ENCODE measurements at regions not wholly inside any gene's neighbourhood (a gene's known extent, or its start where the extent isn't known, plus 50 kb on each side); places are given as distances from the start of the nearest gene placed in this dataset.

DNA sequence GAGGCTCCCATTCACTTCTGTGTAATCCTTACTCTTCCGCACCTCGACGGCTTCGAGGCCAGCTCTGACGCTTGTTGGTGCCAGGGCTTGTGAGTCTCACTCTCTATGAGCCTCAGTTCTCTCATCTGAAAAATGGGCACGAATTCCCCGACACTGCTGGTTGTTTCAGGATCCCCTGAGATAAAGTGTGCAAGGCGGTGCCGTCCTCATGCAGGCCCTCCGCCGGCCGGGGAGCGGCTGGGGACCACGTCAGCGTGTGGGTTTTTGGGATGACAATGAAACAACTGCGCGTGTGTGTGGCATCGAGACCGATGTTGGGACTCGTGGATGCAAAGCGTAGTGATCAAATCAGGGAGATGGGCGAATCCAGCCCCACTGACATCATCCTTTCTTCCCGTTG is 75.6 kb downstream of the FOXL3 start:
- WGBS, 2 donors, result 89 to 94% methylated on average over 23 of the region's 23 CpGs
- intact Hi-C loops (cut with DNase I), result no loop called here
- Histone ChIP-seq H3K4me1 (peaks cover 0 to 29% (median 5%) of the 10 kb centered on the region in 9 donors), H3K4me3 (no peak overlapping the region), H3K27me3 (peaks cover 0 to 40% (median 22%) of the 10 kb centered on the region in 7 donors), H3K36me3 (no peaks in the 10 kb centered on the region), H3K9me3 (no peaks in the 10 kb centered on the region), H3K27ac (no peak overlapping the region)
- ATAC-seq, result no peak
- no peak for DNase-seq
- TF ChIP-seq, protein P1, sequence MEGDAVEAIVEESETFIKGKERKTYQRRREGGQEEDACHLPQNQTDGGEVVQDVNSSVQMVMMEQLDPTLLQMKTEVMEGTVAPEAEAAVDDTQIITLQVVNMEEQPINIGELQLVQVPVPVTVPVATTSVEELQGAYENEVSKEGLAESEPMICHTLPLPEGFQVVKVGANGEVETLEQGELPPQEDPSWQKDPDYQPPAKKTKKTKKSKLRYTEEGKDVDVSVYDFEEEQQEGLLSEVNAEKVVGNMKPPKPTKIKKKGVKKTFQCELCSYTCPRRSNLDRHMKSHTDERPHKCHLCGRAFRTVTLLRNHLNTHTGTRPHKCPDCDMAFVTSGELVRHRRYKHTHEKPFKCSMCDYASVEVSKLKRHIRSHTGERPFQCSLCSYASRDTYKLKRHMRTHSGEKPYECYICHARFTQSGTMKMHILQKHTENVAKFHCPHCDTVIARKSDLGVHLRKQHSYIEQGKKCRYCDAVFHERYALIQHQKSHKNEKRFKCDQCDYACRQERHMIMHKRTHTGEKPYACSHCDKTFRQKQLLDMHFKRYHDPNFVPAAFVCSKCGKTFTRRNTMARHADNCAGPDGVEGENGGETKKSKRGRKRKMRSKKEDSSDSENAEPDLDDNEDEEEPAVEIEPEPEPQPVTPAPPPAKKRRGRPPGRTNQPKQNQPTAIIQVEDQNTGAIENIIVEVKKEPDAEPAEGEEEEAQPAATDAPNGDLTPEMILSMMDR (IDR thresholded peaks at IDR 0.05), result no peak

DNA sequence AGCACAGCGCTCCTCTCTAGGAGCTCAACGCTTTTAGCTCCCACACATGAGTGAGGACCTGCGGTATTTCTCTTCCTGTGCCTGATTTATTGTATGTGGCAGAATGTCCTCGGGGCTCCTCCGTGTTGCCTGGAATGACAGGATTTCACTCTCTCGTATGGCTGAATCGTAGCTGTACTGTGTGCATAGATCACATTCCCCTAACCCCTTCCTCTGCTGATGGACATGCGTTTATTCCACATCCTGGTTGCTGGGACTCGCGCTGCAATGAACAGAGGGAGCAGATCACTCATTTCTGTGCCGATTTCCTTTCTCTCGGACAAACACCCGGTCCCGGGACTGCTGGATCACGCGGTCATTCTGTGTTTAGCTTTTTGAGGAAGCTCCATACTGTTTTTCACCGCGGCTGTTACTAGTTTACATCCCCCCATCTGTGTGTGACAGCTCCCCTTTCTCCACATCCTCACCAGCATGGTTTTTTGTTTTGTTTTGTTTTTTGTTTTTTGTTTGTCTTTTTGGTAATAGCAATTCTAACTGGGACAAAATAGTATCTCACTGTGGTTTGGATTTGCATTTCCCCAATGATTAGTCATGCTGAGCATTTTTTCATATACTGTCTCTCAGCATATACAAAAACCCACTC is 76.3 kb downstream of the FOXL3 start:
- Histone ChIP-seq H3K27me3 (peaks cover 0 to 35% (median 16%) of the 10 kb centered on the region in 7 donors), H3K9me3 (no peaks in the 10 kb centered on the region), H3K36me3 (no peaks in the 10 kb centered on the region), H3K27ac (no peak overlapping the region), H3K4me1 (peaks cover 0 to 29% (median 5%) of the 10 kb centered on the region in 9 donors), H3K4me3 (no peak overlapping the region)
- 36 to 45% methylated on average over 18 of the region's 18 CpGs for WGBS, 2 donors
- DNase-seq (no peak), ATAC-seq (no peak)
- TF ChIP-seq, protein P1 (IDR thresholded peaks at IDR 0.05), result no peak
- intact Hi-C loops (cut with DNase I), result no loop called here

DNA sequence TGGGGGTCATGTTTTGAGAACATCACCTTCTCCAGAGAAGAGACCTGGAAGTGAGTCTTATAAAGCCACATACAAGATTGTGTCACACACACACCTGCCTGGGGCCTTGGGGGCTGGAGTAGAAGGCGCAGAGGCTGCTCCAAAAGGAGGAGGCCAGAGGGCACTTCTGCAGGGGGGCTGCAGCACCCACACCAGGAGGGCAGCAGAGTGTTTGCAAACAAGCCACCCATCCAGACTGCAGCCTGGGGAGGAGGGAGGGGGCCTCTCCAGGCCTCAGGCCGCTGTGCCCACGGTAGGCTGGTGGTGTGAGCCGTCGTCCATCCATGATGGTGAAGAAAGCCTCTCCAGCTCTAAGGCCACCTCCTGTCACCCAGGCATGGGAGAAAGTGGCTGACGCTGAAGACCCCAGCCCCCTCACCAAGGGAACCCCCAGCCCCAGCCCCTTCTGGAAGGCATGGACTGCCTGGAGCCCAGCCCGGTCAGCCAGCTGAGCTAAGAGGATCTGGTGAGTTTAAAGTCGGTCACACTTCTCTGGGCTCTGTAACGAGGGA is 77.5 kb downstream of the FOXL3 start:
- Histone ChIP-seq H3K4me1 (peaks cover 0 to 22% (median 0%) of the 10 kb centered on the region in 9 donors), H3K9me3 (no peaks in the 10 kb centered on the region), H3K4me3 (no peak overlapping the region), H3K27me3 (peaks cover 0 to 35% (median 16%) of the 10 kb centered on the region in 7 donors), H3K36me3 (no peaks in the 10 kb centered on the region), H3K27ac (no peak overlapping the region)
- WGBS, 2 donors, result 94% methylated on average over 9 of the region's 9 CpGs
- peak in 1 of 2 donors; percentile 6 for DNase-seq
- TF ChIP-seq, protein P1 (IDR thresholded peaks at IDR 0.05), result no peak
- intact Hi-C loops (cut with DNase I), result no loop called here
- ATAC-seq, result no peak

DNA sequence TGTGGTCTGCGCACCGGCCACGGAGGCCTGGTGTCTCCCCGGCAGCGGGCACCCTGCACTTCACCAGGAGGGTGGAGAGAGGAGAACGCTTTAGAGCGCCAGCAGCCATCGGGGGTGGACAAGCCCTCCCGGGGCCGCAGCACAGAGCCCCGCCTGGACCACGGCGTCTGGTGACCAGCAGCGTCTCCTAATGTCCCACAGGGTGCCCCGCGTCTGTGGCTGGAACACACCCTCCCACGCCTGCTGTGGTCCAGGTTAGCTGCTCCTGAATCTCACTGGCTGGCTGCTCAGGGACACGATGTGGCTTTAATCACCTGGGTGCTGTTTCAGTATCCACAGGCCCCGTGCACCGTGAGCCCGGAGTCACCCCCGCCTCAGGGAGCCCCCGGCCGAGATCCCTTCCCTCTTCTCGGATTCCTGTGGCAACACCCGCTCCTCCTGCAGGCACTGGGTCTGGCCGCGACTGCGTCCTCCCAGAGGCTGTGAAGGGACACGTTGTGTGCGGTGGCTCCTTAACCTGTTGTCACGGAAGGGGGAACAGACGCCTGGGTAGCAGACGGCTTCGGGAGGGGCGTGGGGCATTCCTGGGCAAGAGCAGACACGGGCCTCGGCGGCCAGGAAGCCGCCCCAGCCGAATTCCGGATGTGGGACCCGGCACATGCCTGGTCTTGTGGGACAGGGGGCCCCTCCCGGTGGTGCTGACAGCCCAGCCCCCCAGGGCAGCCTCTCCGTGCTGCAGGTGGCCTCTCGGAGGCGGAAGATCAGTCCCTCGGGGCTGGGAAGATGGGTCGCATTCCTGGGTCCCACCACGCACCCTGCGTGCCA is 78.9 kb downstream of the FOXL3 start:
- Histone ChIP-seq H3K4me1 (peaks cover 0 to 12% (median 0%) of the 10 kb centered on the region in 9 donors), H3K27ac (no peak overlapping the region), H3K27me3 (peaks cover 0 to 29% (median 16%) of the 10 kb centered on the region in 7 donors), H3K4me3 (no peak overlapping the region), H3K9me3 (no peaks in the 10 kb centered on the region), H3K36me3 (no peaks in the 10 kb centered on the region)
- DNase-seq, result no peak
- intact Hi-C loops (cut with DNase I), result no loop called here
- no peak for ATAC-seq
- 76 to 84% methylated on average over 51 of the region's 51 CpGs for WGBS, 2 donors
- TF ChIP-seq, protein P1 (IDR thresholded peaks at IDR 0.05), result no peak

All from heart right ventricle (tissue), 16 donors.